Limb (tissue), 2 donors: ENCODE measurements at regions not wholly inside any gene's neighbourhood (a gene's known extent, or its start where the extent isn't known, plus 50 kb on each side); places are given as distances from the start of the nearest gene placed in this dataset.
"Not testable (repeated sequence)": the region's sequence is repeated elsewhere in the genome, so short reads cannot be mapped to it uniquely, and the experiment has no call there.

Source experiments
- DNase-seq, 2 donors: peaks; one replicate each; pipeline ENCODE4 v3.0.0-alpha.2; 2016; ENCODE audit errors: extremely low spot score in 2 of 2

DNA sequence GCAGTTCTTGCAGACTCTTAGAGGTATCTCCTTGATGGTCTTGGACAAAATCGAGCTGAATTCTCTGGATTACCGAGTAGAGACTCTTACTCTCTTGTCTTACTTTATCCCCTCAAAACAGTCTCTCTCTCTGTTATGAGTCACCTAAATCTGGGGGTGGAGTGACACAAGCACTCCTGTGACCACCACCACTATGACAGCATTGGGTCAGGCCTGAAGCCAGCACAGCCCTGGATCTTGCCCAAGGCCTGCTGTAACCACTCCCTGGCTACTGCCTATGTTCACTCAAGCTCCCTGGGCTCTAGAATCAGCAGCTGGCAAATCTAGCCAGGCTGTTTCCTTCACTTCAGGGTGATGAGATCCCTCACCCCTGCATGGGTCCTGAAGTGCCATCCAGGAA lies 662.5 kb downstream of the LUZP2 start:
- DNase-seq: no peak

DNA sequence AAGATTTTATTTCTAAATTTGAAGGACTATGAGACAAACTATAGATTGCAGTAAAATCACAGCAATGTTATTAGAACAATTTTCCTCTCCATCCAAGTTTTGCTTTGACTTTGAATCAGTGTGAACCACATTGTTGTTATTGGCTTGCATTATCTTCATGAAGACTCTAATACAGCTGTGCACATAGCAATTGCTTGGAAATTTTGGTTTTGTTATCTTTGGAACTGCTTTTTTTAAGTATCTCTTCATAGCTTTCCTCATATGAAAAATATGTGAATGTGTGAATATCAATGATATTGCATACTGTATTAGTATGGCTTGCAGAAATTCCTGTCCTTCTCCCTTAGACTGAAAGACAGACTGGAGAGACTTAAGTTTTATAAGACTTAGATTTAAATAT lies 666.6 kb downstream of the LUZP2 start:
- DNase-seq: no peak

DNA sequence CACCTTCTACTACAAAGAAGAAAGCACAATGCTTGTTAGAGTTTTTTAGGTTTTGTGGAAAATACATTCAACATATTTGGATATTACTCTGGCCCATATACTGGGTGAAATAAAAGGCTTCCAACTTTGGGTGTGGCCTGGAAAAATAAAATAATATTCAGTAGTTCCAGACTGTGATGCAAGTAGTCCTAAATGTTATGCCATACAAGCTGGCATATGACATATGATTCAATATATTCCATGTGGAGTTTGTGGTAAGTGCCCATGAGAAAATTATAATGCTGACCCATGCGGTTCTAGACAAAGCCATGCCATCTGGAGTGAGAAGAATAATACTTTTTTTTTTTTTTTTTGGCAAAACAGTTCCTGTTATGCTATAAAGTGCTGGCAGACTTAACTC lies 683.3 kb downstream of the LUZP2 start:
- DNase-seq: no peak

DNA sequence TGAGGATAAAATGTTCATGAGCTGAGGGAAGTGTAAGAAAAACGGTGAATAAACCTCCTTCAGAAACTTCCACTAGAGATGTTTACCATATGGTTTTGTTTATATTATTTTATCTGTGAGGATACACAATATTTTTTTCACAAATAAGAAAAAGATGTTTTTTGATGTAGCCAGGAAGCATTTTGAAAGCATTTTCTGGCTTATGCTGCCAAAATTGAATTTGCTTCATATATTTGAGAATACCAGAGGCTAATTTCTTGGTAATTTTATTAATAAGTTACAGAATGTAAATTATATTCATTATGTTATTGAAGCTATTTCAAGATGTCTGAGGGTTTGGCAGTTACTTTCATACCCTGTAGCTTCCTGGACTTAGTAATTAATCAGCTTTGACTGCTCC lies 686.6 kb downstream of the LUZP2 start:
- DNase-seq: peak in 1 of 2 donors; percentile 11

DNA sequence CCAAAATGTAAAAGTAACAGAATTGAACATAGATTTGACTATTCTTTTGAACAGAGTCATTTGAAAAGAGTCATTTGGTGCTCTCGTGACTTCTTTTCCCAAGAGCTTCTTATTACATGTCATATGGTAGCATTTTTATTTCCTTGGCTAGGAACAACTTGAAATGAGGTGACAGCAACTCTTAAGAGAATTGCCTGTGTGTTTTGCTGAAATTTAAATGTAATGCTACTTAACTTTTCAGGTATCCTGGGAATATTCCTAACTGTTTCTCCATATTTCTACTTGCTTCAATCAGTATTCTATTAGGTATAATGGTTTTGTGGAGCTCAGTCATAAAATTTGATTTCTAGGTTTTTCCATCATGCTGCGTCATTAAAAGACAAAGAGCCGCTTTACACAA lies 700.7 kb downstream of the LUZP2 start:
- DNase-seq: no peak

DNA sequence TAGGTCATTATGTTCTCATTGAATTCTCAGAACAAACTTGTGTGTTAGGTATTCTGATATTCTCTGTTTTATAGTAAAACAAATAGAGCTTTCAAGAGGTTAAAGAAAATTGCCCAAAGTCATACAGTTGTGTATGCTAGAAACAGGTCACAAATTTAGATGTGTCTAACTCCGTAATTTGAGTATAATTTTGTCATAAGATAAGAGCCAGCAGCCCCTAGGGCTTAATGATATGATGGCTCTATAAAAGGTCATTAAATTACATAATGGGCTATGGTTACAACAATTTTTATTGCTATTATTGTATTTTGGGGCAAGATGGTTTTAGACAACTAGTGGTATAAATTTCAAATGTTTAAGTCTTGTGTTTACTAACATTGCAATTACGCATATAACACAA lies 701.9 kb downstream of the LUZP2 start:
- DNase-seq: no peak

DNA sequence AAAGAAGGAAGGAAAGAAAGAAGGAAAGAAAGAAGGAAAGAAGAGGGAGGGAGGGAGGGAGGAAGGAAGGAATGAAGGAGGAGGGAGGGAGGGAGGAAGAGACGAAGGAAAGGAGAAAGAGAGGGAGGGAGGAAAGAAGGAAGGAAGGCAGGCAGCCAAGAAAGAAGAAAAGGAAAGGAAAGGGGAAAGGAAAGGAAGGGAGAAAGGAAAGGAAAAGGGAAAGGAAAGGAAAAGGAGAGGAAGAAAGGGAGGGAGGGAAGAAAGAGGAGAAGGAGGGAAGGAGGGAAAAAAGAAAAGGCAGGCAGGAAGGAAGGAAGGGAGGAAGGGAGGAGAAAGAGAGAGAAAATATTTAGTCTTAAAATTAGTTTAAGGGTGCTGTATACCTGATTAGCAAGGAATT lies 704.1 kb downstream of the LUZP2 start:
- DNase-seq: no peak

DNA sequence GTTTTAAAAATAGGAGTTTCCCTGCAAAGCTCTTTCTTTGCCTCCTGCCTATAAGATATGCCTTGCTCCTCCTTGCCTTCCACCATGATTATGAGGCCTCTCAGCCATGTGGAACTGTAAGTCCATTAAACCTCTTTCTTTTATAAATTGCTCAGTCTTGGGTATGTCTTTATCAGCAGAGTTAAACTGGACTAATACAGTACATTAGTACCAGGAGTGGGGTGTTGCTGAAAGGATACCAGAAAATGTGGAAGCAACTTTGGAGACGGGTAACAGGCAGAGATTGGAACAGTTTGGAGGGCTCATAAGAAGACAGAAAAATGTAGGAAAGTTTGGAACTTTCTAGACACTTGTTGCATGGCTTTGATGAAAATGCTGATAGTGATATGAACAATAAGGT lies 709.9 kb downstream of the LUZP2 start:
- no peak for DNase-seq

DNA sequence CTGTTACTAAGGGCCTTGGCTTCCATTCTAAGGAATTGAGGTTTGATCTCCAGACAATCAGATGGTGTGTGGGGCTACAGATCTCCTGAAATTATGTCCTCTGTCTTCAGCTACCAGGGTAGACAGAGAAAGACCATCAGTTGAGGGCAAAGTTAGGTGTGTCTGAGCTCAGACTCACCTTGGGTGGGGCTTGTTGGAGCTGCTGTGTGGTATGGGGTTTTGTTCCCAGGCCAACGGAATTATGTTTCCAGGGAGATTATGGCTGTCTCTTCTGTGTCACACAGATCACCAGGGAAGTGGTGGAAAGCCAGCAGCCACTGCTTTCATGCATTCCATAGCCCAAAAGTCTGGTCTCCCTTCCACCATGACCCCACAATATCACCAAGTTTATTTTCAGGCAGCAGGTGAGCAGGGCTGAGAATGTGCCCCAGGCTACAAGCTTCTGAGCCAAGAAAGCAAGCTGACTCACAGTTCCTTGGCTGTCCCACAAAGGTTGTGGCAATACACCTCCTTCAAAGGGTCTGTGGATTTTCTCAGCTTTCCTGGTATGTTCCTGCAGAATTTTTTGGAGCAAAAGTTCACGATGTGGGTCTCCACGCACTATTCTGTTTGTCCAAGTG lies 714.9 kb downstream of the LUZP2 start:
- DNase-seq: no peak

DNA sequence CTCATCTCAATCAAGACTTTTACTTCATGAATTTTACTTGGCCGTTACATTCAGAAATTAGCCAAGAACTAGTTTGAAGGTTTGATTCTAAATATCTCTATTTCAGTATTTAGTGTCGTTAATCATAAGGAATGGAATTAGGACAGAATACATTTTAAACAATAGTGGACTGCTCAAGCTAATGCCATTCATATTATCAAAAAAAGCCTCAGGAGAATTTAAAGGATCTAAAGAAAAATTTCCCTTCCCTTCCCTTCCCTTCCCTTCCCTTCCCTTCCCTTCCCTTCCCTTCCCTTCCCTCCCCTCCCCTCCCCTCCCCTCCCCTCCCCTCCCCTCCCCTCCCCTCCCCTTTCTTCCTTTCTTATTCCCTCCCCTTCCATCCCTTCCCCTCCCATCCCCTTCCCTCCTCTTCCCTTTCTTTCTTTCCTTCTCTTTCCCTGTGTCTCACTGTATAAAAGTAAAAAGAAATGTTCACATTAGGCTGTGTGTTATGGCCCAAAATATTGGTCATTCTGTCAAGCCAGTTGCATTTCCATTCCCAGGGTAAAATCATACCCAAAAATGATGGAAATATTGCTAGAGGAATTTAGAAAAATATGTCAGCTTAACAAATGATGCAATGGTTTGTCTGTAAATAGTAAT lies 717.8 kb downstream of the LUZP2 start:
- no peak for DNase-seq

DNA sequence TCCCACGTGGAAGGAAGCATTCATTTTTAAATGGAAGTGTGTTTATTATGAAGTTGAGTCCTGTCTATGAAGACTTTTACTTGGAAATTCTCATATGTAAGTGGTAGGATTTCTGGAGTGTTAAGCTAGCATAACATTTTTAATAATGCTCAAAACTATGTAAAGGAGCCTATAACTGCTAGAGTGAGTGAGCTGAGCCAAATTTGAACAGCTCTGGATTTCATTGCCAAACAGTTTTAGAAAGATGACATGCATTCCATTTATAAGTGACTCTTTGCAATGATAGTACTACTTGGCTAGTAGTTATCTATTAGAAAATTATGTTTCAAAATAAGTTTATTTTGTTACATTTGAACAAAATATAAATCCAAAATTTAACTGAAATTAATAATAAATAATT lies 721.2 kb downstream of the LUZP2 start:
- no peak for DNase-seq

DNA sequence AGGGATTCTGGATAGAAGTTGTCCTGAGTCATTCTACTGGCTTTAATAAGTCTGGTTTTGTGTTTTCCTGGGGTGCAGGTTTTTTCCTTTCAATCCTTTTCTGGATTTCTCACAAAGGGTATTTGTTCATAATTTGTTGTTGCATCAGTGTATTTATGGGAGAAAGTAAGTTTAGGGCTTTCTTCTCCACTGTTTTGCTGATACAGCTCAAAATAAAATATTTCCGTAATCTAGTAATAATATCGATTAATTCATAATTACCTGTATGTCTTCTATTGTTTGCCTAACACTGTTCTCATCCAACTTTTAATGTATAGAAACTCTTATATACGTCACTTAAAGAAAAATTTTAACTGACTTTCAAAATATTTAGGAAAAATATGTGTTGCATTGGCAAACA lies 728.2 kb downstream of the LUZP2 start:
- DNase-seq: no peak

DNA sequence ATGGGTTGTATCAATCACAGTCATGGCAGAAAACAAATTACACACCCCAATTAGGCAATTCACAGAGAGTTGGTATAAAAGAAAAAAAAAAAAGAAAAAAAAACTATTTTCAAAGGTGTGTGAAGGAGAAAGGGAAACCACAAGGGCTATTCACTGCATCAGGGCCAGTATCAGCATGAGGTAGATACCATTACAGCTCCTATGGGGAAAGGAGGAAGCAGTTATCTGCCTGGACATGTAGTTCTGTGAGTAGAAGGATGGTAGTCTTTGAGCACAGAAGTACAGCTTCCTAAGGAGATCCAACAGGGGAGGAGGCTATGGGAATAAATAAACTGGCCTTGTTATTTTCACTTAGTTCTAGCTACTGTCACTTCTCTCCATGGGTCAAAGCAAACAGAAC lies 746.1 kb downstream of the LUZP2 start:
- DNase-seq: no peak

DNA sequence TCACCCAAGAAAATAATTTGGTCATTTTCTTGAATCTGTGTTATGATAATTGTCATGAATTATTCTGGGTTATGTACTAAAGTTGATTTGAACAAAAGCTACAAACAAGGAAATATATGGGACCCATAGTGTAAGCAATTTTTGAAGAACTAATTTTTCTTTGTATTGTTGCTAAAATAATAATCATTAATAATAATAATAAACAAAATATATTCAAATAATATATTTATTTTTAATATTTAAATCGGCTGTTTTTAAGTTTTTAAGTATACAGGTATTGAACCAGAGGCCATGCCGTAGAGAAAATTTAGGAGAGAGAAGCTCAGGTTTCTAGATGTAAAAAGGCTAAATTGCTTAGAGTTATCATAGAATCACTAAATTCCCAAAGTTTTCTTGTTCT lies 747.3 kb downstream of the LUZP2 start:
- no peak for DNase-seq

DNA sequence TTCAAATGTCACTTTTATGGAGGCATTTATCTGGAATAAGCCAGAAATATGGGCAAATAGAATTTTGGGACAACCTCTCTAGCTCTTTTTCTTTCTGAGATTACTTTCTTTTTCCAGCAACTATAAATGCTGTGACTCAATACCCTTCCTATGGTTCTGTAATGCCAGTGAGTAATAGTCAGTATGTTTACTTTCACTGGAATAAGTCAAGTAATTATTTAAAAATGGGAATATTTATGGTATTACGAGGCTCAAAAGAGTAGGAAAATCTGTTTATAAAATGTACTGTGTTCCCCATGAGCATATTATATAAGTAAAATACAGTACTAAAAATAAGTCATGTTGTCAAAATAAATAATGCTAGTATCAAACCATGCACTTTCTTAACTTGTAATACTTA lies 750.5 kb downstream of the LUZP2 start:
- no peak for DNase-seq

DNA sequence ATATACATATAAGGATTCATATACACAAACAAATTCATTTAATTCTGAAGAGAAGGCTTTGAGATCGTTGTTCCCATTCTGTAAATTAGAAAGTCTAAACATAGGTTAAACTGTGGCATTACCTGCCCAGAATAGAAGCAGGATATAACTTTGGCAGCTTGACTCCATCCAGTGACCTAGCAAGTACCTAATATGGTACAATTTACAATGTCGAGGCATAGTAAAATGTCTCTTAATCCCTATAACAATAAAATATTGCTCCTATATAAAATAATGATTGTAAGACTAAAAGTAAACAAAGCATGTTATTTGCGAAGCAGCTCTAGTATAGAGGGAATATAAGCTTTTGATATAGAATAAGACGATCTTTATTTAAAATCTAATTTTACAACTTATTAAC lies 756.0 kb downstream of the LUZP2 start:
- no peak for DNase-seq

DNA sequence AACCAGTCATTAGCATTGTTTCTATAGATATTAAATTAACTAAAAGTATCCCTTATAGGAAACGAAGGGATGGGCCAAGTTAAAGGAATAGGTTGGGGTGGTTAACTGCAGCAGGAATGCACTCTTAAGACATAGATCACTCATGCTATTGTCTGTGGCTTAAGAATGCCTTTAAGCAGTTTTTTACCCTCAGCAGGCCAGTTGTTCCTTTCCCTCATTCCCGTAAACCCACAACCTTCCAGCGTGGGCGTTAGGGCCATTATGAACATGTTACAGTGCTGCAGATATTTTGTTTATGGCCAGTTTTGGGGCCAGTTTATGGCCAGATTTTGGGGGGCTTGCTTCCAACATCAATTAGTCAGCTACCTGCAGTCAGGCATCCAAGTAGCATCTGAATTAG lies 767.0 kb downstream of the LUZP2 start:
- not testable (repeated sequence) for DNase-seq

DNA sequence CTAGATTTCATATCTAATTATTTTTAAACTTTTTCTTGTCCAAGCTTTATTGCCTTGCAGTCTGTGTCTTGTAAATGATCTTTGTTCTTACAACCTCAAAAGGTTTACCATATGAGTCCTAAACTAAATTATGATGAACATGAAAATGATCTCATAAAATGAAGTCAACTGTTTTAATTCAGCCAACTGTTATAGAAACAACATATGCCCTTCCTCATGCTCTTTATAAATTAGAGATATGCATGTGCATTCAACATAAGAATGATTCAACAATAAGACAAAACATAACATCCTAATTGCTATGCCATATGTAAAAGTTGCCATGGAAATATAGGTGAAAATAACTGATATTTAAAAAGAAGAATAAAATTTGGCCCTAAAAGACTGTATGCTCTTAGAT lies 774.4 kb downstream of the LUZP2 start:
- no peak for DNase-seq

DNA sequence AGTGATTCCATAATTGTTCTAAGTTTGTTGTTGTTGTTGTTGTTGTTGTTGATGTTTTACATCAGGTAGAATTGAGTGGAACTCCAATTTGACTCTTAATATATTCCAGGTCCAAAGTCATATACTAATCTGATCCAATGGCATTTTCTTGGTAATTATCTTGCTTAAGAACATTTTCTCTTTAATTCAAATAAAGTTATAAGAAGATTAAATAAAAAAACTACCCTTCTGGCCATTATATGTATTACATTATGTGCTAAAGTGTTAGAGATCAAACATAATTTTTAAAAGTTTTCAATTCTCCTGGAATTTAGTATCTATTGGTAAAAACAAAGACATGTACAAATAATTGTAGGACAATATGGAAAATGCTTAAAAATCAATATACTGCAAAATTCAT lies 775.4 kb downstream of the LUZP2 start:
- DNase-seq: no peak

DNA sequence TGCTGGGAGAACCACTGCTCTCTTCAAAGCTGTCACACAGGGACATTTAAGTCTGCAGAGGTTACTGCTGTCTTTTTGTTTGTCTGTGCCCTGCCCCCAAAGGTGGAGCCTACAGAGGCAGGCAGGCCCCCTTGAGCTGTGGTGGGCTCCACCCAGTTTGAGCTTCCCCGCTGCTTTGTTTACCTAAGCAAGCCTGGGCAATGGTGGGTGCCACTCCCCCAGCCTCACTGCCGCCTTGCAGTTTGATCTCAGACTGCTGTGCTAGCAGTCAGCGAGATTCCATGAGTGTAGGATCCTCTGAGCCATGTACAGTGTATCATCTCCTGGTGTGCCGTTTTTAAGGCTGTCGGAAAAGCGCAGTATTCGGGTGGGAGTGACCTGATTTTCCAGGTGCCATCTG lies 784.0 kb downstream of the LUZP2 start:
- DNase-seq: not testable (repeated sequence)

DNA sequence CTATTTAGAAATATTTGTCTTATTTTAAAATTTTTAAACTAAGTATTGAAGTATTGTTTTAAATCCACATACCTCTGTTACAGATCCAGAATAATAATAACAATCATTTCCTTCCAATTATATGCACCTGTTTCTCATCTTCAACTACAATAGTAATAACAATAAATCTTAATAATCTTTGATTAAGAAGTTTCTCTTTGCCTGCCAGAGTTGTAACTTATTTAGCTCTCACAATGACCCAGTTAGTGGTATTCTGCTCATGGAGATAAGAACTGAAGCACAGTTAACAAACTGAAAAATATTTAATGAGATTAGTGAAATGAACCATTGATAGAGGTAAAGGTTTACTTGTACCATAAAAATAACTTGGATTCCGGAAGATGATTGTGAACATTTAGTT lies 796.3 kb downstream of the LUZP2 start:
- DNase-seq: no peak

DNA sequence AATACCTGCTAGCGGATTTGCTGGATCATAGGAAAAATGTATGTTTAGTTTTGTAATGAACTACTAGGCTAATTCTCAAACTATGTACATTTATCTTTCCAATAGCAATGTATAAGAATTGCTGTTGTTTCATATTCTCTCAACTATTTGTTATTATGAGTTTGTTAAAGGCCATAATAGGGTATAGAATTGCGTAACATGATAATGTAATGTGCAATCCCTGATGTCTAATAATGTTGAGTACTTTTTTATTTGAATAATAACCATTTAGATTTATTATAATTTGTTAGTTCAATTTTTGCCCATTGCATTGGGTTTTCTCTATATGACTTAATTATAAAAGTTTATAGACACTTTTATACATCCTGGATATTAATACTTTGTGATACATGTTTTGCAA lies 801.6 kb downstream of the LUZP2 start:
- no peak for DNase-seq

DNA sequence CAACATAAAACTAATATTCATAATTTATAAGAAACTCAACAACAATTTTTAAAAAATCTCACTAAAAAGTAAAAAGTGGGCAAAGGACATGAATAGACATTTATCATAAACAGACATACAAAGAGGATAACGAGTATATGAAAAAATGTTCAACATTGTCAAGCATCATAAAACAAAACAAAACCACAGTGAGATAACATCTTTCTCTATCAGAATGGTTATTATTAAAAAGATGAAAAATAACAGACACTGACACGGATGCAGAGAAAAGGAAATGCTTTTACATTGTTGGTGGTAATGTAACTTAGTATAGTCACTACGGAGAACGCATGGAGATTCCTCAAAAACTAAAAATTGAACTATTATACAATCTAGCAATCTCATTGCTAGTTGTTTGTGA lies 813.0 kb downstream of the LUZP2 start:
- DNase-seq: no peak

DNA sequence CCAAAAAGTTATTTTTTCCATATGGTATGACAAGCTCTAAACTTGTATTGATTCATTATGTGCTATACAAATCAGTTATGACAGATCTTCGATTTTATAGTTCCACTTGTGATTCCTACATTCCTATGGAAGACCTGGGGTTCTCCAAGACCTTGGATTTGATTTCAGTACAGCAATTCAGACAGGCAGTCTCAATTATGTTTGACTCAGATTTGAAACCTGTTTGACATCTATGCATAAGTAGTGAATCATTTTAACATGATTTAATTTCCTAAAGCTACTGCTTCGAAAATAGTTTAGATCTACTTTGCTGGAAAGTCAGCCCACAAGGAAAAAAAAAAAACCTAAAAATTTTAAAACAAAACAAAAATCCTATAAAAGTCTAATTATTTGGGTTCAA lies 820.4 kb downstream of the LUZP2 start:
- DNase-seq: no peak
